ENCODE measurements at regions not wholly inside any gene's neighbourhood (a gene's known extent, or its start where the extent isn't known, plus 50 kb on each side); places are given as distances from the start of the nearest gene placed in this dataset.

DNA sequence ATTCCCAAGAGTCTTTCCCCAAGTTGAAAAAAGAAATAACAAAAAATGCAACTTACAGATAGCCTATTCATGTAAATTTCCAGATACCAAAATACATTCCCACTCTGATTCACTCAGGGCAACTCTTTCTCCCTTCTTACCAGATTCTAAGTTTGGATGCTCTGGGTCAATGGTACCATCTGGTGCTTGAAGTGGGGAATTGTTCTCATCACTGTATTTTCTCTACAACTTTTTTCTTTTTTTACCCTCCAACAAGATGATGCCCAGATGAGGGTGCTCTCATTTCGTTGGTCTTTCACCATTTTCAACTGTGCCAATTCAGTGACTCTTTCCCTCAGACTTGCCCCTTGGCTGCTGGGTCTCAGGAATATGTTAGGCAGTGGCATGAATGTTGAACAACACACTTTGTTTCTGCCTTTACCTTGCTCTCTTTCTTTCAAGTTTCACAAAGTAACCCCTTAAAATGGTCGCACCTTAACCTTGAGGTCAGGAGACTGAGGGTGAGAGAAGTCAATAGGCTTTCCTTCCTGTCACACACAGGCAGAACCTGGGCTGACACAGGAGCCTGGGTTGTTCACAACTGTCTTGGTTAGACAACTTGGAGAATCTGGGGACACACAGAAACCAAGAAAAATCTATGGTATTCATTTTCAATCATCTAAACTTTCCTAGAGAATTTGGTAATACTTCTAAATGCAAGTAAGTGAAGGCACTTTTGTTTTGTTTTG, 330.7 kb upstream of the SLCO3A1 start:
- no peak for FAIRE-seq
- TF ChIP-seq POLR2A (IDR thresholded peaks at IDR 0.05; ENCODE audit: low read depth, low read length) (no peak), POLR2AphosphoS5 (IDR thresholded peaks at IDR 0.05; ENCODE audit: low read depth, low read length) (no peak), POU2F2 (IDR thresholded peaks at IDR 0.05; ENCODE audit: low read depth, low read length) (no peak), SPI1 (IDR thresholded peaks at IDR 0.05; ENCODE audit: low read depth, low read length) (no peak), TAF1 (IDR thresholded peaks at IDR 0.05; ENCODE audit: low read depth, low read length) (no peak), PAX5 (IDR thresholded peaks at IDR 0.05; ENCODE audit: insufficient read depth, low read length, severe bottlenecking) (no peak)
- DNase-seq (ENCODE audit: insufficient read length, low spot score): no peak

DNA sequence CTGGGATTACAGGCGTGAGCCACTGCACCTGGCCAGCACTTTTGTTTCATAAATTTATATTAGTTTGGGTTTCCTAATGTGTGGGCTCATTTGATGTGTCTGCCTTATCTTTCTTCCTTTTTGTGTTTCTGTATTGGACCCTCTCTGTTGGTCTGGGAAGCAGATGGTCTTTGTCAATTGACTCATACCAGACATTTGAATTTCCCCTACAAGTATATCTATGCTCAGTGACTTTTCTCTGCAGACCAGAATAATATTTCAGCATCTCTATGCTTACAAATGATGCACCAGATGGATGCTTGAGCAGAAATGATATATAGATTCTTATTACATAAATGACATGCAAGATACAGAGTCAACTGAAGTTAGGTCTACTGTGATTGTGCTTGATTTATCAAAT, 329.9 kb upstream of the SLCO3A1 start:
- no peak for DNase-seq (ENCODE audit: insufficient read length, low spot score)
- TF ChIP-seq PAX5 (IDR thresholded peaks at IDR 0.05; ENCODE audit: insufficient read depth, low read length, severe bottlenecking) (no peak), POU2F2 (IDR thresholded peaks at IDR 0.05; ENCODE audit: low read depth, low read length) (no peak), SPI1 (IDR thresholded peaks at IDR 0.05; ENCODE audit: low read depth, low read length) (no peak), POLR2AphosphoS5 (IDR thresholded peaks at IDR 0.05; ENCODE audit: low read depth, low read length) (no peak), POLR2A (IDR thresholded peaks at IDR 0.05; ENCODE audit: low read depth, low read length) (no peak), TAF1 (IDR thresholded peaks at IDR 0.05; ENCODE audit: low read depth, low read length) (no peak)
- FAIRE-seq: no peak

DNA sequence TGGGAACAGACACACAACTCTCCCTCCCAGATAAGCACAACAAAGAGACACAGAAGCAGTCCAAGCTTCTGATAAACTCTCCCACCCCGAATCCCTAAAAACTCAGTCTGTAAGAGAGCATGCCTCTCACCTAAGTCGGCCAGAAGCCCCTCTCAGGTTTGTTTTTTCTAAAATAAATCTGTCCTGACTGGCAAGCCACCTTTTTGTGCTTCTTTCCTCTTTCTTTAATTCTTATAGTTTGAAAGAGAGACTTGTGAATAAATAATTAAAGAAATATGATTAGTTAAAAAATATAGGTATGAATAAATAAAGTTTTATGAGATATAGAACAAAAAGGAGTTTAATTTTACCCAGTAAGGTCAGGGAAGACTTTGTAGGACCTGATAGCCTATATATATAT, 329.0 kb upstream of the SLCO3A1 start:
- no peak for TF ChIP-seq POLR2A (IDR thresholded peaks at IDR 0.05; ENCODE audit: low read depth, low read length)
- TF ChIP-seq SPI1 (IDR thresholded peaks at IDR 0.05; ENCODE audit: low read depth, low read length): no peak
- TF ChIP-seq POU2F2 (IDR thresholded peaks at IDR 0.05; ENCODE audit: low read depth, low read length): no peak
- no peak for TF ChIP-seq PAX5 (IDR thresholded peaks at IDR 0.05; ENCODE audit: insufficient read depth, low read length, severe bottlenecking)
- FAIRE-seq: no peak
- DNase-seq (ENCODE audit: insufficient read length, low spot score): no peak

DNA sequence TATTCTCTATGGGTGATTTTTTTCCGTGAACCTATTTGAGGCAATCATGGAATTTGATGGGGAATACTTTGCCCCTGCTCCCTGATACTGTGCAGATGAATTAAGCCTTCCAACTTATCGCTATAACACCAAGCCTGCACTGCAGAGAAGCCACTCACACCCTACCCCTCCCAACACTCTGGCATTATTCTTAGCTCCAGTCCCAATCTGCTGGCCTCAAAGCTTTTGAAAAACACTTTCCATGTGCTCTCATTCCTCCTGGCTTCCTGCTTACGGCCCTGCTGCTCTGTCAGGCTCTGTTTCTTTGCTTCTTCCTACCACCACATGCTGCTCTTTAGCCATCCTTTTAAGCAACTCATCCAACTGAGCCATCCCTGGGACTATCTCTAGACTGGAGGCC, 327.8 kb upstream of the SLCO3A1 start:
- no peak for FAIRE-seq

DNA sequence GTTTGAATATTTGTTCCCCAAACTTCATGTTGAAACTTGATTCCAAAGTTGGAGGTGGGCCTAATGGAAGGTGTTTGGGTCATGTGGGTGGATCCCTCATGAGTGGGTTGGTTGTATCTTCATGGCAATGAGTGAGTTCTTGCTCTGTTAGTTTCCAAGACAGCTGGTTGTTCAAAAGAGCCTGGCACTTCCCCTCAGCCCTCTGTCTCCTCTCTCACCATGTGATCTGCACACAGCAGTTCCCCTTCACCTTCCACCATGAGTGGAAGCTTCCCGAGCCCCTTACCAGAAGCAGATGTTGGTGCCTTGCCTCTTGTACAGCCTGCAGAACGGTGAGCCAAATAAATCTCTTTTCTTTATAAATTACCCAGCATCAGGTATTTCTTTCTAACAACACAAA, 327.1 kb upstream of the SLCO3A1 start:
- TF ChIP-seq POLR2AphosphoS5 (IDR thresholded peaks at IDR 0.05; ENCODE audit: low read depth, low read length) (no peak), POU2F2 (IDR thresholded peaks at IDR 0.05; ENCODE audit: low read depth, low read length) (no peak), POLR2A (IDR thresholded peaks at IDR 0.05; ENCODE audit: low read depth, low read length) (no peak), SPI1 (IDR thresholded peaks at IDR 0.05; ENCODE audit: low read depth, low read length) (no peak), TAF1 (IDR thresholded peaks at IDR 0.05; ENCODE audit: low read depth, low read length) (no peak), PAX5 (IDR thresholded peaks at IDR 0.05; ENCODE audit: insufficient read depth, low read length, severe bottlenecking) (no peak)
- DNase-seq (ENCODE audit: insufficient read length, low spot score): no peak
- no peak for FAIRE-seq

More for the DNA sequence above, 327.8 kb upstream of the SLCO3A1 start:
- DNase-seq (ENCODE audit: insufficient read length, low spot score): no peak
- no peak for TF ChIP-seq POU2F2 (IDR thresholded peaks at IDR 0.05; ENCODE audit: low read depth, low read length)
- TF ChIP-seq PAX5 (IDR thresholded peaks at IDR 0.05; ENCODE audit: insufficient read depth, low read length, severe bottlenecking): no peak
- no peak for TF ChIP-seq POLR2AphosphoS5 (IDR thresholded peaks at IDR 0.05; ENCODE audit: low read depth, low read length)
- TF ChIP-seq TAF1 (IDR thresholded peaks at IDR 0.05; ENCODE audit: low read depth, low read length): no peak
- no peak for TF ChIP-seq POLR2A (IDR thresholded peaks at IDR 0.05; ENCODE audit: low read depth, low read length)
- TF ChIP-seq SPI1 (IDR thresholded peaks at IDR 0.05; ENCODE audit: low read depth, low read length): no peak

DNA sequence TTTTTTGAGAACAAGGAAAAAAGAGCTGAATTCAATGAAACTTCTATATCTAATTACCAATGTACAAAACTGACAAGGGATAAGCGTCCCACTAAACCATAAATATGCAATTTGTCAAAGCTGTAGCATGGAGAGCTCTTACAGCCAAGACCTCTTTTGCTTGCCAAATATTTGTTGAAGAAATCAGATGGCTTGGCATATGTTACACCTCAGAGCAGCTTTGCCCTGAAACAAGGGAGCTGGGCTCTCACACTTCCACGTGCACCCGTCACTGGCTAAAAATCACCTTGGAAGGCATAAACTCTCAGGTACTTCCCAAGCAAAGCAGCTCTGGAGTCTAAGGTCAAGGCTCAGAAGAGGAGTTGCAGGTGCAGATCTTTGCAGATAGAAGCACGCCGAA, 324.7 kb upstream of the SLCO3A1 start:
- no peak for TF ChIP-seq POU2F2 (IDR thresholded peaks at IDR 0.05; ENCODE audit: low read depth, low read length)
- FAIRE-seq (no peak), DNase-seq (ENCODE audit: insufficient read length, low spot score) (no peak)

DNA sequence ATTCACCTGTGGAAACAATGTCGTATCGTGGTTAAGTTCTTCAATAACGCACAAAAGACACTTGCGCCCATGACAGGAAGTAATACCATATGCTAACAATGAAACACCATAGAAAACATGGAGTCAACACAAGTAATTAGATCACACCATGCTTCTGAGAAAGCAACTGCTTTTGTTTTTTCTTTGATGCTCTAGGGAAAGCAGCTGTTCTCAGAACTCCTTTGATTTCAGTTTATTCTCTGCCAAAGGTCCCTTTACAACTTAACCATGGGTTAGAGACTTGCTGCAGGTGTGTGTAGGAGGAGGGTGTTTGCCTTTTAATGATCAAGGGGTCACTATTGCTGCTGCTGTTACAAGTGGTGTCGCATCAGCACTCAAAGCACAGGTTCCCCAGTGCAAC, 324.0 kb upstream of the SLCO3A1 start:
- DNase-seq (ENCODE audit: insufficient read length, low spot score): no peak
- TF ChIP-seq SPI1 (IDR thresholded peaks at IDR 0.05; ENCODE audit: low read depth, low read length): no peak
- no peak for TF ChIP-seq POU2F2 (IDR thresholded peaks at IDR 0.05; ENCODE audit: low read depth, low read length)
- TF ChIP-seq TAF1 (IDR thresholded peaks at IDR 0.05; ENCODE audit: low read depth, low read length): no peak
- no peak for TF ChIP-seq POLR2AphosphoS5 (IDR thresholded peaks at IDR 0.05; ENCODE audit: low read depth, low read length)
- no peak for FAIRE-seq

DNA sequence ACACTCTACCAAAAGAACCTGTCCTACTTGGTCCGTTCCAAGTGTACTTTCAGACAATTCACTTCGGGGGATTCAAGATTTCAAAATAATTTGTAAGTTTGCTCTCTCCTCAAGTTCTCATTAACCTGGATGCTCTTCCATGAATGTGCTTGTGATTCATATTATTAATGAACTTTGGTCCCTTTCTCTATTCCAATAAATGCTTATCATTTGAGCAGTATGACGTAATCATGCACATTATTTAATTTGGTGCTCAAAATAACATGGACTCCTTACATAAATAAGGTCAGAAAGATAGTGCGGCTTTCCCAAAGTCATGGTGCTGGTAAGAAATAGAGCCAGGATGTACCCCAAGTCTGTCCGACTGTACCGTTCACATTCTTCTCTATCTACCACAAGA, 323.2 kb upstream of the SLCO3A1 start:
- no peak for TF ChIP-seq SPI1 (IDR thresholded peaks at IDR 0.05; ENCODE audit: low read depth, low read length)
- TF ChIP-seq POU2F2 (IDR thresholded peaks at IDR 0.05; ENCODE audit: low read depth, low read length): no peak
- no peak for FAIRE-seq
- DNase-seq (ENCODE audit: insufficient read length, low spot score): no peak

DNA sequence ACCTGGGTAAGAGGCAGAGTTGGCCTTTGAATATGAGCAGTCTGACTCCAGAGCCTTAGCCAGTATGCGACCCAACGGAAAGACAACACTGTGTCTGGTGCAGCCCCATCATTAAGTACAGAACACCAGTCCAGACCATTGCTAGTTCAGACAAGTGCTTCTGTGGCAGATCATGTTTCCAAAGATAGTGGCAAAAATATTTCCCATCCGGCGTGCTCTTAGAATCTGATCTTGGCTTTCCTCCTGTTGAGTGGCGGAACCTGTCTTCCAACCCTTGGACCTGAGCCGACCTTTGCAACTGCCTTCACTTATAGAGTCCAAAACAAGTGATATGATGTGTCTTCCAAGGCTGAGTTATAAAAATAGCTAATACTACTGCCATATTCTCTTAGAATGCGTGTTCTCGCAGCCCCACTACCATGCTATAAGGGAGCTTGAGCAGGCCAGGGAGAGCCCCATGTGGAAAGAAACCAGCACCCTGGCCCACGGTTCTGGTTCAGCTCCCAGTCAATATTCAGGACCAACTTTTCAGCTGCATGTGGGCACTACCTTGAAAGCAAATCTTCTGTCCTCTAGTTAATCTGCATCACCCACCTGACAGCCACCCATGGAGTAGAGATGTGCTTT, 322.4 kb upstream of the SLCO3A1 start:
- FAIRE-seq (no peak), DNase-seq (ENCODE audit: insufficient read length, low spot score) (no peak)
- no peak for TF ChIP-seq SPI1 (IDR thresholded peaks at IDR 0.05; ENCODE audit: low read depth, low read length)
- no peak for TF ChIP-seq POLR2A (IDR thresholded peaks at IDR 0.05; ENCODE audit: low read depth, low read length)
- no peak for TF ChIP-seq PAX5 (IDR thresholded peaks at IDR 0.05; ENCODE audit: insufficient read depth, low read length, severe bottlenecking)
- no peak for TF ChIP-seq POU2F2 (IDR thresholded peaks at IDR 0.05; ENCODE audit: low read depth, low read length)
- TF ChIP-seq TAF1 (IDR thresholded peaks at IDR 0.05; ENCODE audit: low read depth, low read length): no peak
- no peak for TF ChIP-seq POLR2AphosphoS5 (IDR thresholded peaks at IDR 0.05; ENCODE audit: low read depth, low read length)

DNA sequence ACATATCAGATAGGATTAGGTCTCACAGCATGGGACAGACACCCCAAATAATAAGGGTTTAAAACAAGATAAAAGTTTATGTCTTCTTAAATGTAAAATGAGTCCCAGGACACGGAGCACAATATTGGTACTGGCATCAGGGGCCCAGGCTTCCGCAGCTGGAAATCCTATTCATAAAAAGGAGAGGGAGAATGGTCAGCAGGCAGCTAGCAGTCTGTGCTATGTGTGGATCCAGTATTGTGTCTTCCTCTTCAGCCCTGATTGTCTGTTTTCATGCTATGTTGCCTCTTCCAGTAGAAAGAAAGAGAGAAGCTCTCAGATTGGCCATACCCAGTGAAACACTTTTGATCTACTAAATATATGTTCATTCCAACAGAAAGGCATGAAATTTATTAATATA, 319.3 kb upstream of the SLCO3A1 start:
- no peak for FAIRE-seq
- TF ChIP-seq POLR2AphosphoS5 (IDR thresholded peaks at IDR 0.05; ENCODE audit: low read depth, low read length): no peak
- TF ChIP-seq SPI1 (IDR thresholded peaks at IDR 0.05; ENCODE audit: low read depth, low read length): no peak
- DNase-seq (ENCODE audit: insufficient read length, low spot score): no peak

Data from GM12891 (cell line).